NCI-H748 (cell line): ENCODE measurements at regions not wholly inside any gene's neighbourhood (a gene's known extent, or its start where the extent isn't known, plus 50 kb on each side); places are given as distances from the start of the nearest gene placed in this dataset.
A peak's percentile ranks its signal among the peaks of the same experiment; 100 is the strongest.
"Not testable (repeated sequence)": the region's sequence is repeated elsewhere in the genome, so short reads cannot be mapped to it uniquely, and the experiment has no call there.

Source experiments
- DNase-seq: peaks from one replicate; lab custom pipeline; 2025; ENCODE audit not compliant: unreplicated experiment; lab: John Stamatoyannopoulos, UW

DNA sequence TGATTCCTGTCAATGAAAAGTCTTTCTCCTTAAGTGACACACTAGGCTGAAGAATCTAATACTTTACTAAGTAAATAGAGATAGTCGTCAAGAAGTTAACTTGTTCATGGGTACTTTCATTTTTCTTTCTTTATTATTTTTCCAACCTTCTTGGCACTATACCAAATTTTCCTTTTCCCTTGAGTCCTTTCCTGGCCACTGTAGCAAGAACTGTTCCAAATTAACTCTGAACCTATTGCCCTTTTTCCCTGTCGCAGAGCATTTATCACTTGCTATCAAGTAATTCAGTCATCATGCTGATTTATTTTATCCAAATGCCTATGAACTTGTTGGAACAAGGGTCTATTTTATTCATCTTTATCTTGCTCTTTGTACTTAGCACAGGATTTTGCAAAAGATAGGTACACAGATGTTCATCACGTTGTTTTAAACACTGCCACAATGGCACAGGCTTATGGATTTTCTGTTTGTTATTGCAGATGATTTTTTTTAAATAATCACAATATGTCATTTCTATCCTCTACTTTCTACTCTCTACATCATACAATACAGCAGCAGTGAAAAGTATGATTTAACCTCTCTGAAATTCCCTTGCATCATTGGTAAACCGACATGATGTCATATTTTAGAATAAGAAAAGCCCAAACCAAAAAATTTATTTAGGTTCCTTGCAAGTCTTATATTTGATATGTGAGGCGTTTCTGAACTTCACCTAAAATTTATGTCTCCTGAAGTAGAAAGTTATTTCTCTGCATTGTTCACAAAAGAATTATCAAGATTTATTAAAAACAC, 2352.3 kb downstream of the PCDH7 start:
- no peak for DNase-seq

DNA sequence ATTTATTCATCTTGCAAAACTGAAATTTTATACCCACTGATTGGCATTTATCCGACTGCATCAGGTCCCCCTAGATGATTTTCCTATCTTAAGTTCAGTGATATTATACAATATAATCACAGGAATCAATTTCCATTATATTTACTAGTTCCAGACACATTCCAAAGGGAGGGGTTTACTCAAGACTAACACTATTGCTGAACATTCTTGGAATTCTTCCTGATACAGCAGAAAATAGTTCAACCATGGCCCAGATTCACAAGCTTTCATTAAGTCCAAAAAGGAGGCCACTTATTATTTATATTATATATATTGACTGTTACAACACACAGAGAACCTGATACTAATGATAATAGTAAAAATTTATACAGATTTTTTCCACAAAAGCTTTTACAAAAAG, 2353.6 kb downstream of the PCDH7 start:
- no peak for DNase-seq

DNA sequence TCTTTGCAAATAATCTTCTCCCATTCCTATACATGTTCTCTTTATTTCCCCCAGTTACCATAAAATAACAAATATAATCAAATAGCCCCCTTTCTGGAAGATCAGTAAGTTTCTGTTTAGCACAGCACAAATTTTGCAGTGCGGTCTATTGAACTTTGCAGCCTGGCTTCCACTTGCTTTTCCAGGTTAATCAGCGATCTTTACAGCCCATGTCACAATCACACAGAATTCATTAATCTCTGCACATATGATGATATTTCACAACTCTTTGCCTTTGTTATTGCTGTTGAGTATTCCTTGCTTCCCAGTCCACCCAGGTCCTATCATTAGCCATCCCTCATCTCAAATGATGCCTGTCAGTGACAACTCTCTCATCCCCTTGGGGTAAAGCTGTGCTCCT, 2358.0 kb downstream of the PCDH7 start:
- DNase-seq, result no peak

DNA sequence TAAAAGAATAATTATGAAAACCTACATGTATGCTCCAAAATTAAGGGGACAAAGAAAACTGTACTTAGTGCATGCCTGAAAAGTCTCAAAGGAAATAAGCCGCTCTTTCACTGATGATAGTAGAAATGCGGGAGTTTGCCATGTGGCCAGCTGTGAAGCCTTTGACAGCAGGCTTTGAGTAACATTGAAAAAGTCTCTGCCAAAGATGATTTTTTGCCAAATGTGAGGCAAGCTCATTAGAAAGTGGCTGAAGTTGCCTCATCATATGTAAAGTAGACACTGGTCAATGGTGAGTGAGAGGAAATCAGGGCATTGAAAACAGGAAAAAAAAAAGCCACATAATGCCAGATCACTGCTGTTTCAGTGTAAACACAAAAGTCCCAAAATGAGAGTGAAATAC, 2360.1 kb downstream of the PCDH7 start:
- DNase-seq, result no peak

DNA sequence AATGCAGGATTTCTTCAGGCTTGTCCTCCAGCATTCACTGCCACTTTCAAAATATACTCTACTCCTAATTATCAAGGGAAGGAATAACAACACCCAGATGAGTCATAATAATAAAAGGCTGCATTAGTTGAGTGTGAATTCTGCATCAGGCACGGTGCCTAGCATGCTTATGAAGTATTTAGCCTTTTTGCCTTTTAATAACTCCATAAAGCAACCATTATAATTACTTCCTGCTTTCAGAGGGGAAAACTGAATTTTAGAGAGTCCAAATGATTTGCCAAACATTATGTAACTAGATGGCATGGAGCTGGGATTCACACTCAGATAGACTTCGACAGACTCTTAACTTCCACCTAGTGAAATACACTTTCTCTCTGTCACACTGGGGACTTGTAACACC, 2365.5 kb downstream of the PCDH7 start:
- no peak for DNase-seq

DNA sequence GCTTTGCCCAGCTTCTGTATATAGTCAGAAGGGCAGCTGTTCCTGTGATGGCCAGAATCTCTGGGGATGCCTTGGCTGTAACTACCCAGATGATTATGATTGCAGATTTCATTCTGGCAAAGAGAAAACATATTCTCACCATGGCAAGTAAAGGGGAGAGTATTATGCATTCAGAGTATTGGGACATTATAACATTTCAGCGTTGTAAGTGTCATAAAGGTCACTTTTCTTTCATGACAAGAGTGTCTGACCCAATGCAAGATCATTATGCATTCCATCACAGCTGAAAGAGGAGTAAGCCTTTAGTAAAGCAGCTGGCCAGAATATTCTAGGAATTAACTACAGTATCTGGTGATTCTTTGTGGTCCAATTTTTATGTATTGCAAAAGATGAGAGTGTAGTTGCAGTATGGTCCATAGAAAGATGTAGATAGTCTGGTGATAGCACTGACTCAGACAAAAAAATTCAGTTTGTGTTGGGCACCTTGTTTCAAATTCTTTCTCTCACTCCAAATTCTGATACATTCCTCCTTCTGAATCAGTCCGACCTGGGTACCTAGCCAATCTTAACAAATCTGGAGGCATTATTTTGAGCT, 2366.3 kb downstream of the PCDH7 start:
- no peak for DNase-seq

DNA sequence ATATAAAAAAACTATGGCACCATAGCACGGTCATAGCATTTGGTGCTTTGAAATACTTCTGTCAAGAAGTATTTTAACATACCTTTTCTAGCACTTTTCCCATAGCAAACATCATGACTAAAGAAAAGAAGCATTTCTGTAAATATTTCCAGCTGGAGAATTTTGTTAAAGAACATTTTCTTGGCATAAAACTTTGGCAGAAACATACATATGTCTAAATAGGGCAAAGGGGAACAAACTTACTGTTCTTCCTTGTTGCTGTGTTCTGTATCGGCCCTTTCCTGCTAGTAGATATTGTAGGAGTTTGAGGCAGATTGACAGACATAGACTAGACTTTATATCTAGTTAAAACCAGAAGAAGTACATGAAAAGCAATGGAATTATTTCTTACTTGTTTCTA, 2368.5 kb downstream of the PCDH7 start:
- no peak for DNase-seq

DNA sequence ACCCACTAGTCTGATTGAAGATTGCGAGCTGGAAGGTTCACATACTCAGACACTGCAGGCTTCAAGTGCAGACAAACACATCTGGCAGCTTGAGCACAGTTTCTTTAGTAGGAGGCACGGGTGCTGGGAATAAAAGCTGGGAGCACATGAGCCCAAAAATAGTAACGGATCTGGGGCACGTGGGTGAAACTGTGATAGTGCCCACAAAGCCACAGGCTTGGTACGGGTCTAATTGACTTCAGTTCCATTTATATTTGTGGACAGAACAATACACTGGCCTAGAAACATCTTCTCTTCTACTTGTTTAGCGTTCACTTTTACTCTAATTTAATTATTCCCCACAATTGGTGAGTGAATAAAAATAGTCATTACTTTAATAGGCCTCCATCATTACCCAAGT, 2370.7 kb downstream of the PCDH7 start:
- no peak for DNase-seq

DNA sequence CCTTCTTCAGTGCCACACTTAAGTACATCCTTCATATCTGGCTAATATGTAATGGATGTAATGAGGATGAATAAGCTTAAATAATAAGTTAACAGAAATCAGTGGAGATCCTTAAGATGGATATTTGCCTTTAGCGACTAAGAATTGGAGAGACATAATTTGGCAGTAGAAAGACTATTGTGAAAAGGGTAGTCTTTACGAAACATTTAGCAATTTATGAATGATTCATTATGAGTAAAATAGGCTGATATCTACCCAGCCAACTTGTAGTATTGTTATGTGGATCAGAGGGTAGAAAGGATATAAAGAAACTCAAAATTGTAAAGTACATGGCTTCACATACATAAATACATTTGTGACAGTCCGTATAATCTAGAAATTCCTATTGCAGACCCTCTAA, 2371.8 kb downstream of the PCDH7 start:
- no peak for DNase-seq

DNA sequence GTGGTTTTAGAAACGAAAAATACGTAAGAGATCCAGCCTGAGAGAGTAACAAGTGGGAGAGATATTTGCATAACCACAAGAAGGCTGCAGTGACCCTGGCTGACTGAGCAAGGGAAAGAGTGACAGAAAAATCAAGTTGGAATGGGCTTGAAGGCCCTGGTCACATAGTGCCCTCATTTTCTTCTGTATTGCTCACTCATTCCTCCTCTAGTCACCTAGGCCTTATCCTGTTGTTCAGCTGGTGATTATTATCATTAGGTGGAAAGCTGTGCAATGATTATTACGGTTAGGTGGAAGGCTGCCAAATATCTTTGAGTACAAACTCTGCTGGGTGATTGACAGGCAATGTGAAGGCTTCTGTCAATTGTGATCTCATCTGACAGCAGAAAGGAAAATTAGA, 2384.1 kb downstream of the PCDH7 start:
- DNase-seq, result peak; percentile 77

DNA sequence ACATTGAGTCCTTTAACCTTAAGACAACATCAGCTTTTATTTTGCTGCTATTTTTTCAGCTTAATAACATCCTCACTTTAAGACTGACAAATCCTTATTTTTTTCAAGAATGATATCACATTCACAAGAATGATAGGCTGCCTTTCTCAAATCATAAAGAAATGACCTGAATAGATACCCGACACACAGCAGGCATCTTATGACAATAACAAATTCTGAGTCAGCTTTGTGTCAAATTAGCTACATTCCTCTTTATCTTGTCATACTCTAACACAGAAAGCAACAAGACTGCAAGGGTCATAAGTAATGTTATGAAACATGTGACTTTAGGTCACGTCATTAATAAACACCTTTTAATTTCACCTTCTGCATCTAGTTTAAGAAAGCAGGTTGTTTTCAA, 2387.6 kb downstream of the PCDH7 start:
- no peak for DNase-seq

DNA sequence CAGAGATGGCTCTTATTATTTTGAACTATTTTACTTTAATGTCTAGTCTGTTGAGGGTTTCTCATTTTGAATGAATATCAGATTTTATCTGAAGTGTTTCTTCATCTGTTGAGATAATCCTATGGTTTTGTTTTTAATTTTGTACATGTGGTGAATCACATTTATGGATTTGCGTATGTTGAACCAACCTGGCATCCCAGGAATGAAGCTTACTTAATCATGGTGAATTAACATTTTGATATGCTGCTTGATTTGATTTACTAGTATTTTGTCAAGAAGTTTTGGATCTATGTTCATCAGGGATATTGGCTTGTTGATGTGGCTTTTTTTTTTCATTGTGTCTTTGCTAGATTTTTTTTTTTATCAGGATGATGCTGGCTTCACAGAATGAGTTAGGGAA, 2390.9 kb downstream of the PCDH7 start:
- DNase-seq, result no peak

DNA sequence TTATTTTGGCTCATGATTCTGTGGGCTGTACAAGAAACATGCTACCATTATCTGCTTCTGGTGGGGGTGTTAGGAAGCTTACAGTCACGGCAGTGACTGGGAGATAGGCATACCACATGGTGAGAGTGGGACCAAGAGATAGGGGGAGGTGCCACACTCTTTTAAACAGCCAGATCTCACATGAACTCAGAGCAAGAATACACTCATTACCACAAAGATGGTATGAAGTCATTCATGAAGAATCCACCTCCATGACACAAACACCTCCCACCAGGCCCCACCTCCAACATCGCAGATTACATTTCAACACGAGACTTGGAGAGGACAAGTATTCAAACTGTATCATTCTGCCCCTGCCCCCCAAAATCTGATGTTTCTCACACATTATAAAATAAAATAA, 2396.7 kb downstream of the PCDH7 start:
- DNase-seq, result no peak

DNA sequence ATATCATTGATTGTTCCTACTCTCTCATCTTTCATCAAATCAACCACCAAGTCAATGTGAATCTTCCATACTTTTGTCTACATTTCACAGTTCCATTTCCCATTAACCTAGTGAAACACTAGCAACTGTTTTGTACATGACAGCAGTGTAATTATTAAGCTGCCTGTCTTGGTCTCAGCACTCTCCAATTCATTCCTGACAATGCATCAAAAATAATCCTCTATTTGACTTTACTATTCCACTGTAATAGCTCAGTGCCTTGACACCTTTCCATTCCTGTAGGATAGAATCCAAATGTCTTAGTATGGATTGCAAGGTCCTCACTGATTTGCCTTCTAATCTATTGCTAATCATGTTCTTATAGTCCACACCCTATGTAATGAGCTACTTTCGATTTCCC, 2405.8 kb downstream of the PCDH7 start:
- no peak for DNase-seq

DNA sequence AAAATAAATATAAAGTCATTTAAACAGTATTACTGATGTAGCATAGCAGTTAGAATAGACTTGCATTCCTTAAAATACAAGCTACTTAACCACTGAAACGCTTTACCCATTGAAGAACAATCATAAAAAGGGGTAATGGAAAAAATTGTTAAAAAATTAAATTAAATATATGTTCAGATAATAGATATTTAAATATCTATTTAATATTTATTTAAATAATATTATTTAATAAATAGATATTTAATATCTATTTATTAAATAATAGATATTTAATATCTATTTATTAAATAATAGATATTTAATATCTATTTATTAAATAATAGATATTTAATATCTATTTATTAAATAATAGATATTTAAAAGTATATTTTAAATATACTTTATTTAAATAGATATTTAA, 2410.5 kb downstream of the PCDH7 start:
- not testable (repeated sequence) for DNase-seq

DNA sequence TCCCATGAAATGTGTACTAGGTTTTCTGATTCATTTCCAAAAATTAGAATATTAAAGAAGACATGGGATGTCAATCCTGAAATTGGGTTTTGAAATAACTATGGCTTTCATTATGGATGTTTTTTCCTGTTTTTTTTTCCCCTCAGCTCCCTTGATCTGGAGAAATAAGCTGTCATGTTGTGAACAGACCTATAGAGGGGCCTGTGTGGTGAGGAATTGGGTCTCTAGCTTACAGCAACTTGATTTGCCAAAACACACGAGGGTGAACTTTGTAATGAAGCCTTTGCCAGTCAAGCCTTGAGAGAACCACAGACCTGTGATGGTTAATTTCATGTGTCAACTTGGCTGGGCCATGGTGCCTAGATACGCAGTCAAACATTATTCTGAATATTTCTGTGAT, 2413.6 kb downstream of the PCDH7 start:
- no peak for DNase-seq

DNA sequence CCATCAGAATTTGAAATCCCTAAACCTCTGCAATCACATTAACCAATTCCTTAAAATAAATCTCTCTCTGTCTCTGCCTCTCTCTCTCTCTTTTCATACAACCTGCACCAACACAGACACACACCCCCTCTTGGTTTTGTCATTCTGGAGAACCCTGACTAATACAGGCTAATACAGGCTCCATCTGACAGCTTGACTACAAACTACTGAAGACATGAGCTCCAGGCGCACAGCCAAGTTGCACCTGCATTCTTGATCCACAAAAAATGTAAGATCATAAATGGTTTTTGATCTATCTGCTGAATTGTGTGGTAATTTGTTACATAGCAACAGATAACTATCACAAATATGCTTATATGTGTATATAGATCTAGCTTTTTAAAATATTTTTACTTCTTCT, 2414.2 kb downstream of the PCDH7 start:
- DNase-seq, result no peak

DNA sequence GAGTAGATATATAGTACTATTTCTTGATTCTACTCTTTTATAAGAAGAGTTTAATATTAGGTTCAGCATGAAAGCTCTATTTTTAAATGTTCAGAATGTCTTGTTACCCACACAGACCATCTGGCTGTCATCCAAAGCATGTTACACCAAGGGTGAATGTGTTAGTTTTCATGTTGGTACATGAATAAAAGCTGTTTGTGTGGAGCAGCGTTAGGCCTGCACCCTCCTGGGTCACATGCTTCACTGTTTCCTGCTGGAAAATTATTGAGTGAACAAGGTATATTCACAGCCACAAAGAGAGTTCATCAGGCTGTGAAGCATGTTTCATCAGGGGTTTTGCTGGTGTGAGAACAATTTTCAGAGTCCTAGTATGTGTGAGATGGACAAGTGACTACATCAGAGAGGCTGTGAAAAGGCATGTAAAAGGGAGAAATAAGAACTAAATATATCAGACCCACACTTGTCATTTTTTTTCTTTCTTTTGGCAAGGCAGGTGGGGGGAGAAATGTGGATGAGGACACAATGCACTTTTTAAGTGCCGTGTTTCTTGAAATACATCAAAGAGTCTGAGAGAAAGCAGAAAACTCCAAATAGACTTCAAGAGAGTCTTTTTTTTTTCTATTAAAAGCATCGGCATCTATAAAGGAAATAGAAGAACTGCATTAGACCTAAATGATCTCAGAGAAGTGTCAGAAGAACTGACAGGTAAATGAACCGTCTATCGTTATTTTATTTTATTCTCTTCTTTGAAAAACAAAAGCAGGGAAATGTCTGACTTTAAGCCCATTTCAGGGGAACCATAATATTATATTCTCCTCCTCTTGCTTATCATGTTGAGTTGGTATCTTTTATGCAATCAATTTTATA, 2429.7 kb downstream of the PCDH7 start:
- peak; percentile 4 for DNase-seq

DNA sequence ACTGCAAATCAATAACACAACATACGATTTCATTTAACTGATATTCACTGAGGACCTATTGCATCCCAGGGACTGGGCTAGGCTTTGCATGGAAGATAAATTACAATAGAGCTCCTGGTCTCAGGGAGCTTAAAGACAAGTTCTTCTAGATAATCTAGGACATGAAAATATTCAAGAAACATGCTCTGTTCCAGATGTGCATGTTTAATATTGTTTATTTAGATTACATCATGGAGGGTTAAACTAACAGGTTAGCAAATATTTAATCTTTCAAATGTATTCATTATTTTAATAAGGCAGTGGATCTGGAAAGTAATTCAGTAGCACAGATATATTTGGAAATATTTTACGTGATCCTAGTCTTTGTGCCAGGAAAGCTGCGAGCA, 2430.3 kb downstream of the PCDH7 start:
- DNase-seq, result no peak

DNA sequence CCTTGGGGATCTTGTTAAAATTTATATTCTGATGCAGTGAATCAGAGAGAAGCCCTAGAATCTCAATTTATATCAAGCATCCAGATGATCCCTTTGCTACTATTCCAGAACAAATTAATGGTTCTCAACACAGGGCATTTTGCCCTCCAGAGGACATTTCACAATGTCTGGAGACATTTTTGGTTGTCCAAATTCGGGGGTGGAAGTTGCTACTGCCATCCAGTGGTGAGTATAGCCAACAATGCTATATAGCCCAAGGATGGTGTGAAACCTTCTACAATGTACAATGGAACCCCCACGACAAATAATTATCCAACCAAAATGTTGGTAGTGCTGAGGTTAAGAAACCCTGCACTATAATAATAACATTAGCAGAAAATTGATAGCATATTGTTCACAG, 2440.0 kb downstream of the PCDH7 start:
- peak; percentile 43 for DNase-seq

DNA sequence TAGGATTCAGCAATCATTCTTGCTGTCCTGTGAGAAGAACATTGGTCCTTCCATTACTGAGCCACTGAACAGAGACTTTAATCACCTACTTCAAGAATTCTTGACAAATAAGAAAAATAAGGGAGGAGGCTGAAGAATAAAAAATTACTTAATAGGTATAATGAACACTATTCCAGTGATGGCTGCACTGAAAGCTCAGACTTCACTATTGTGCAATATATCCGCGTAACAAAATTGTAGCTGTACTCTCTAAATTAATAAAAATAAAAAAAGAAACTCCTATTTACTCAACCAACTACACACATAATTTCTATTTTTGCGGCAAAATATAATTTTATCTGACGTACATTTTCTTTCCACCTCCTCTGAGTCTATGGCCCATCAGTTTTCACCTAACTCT, 2441.0 kb downstream of the PCDH7 start:
- no peak for DNase-seq

DNA sequence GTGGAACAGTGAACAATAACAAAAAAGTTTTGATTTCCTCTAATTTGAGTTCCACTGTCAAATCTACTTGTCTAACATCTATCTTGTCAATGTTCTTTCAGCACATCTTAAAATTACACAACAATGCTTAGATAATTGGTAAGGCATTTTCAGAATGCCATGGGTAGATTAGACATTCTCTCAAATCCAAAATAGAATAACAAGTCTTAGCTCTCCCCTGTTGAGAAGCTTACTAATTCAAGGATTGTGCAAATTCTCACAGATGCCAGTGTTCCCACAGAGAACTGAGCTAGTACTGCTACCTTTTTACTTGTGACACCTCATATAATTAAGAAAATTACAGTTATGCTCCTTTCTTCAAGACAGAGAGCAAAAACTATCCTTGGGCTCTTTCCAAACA, 2442.0 kb downstream of the PCDH7 start:
- no peak for DNase-seq
